Prostate gland (tissue), 2 donors: ENCODE measurements at regions not wholly inside any gene's neighbourhood (a gene's known extent, or its start where the extent isn't known, plus 50 kb on each side); places are given as distances from the start of the nearest gene placed in this dataset.

Experiments
- DNase-seq: peaks from one replicate; pipeline ENCODE4 v3.0.0-alpha.2; 2019; ENCODE audit warnings: low spot score
- H3K27ac ChIP-seq, 2 donors: fragments of 200-600 bp; sonication (generic); 2 replicates each; pipeline ENCODE4 v1.5.1; 2017 to 2019
- H3K27me3 ChIP-seq: fragments of 200-600 bp; sonication (generic); replicated peaks from 2 replicates; pipeline ENCODE4 v1.5.1; 2019; ENCODE audit not compliant: insufficient read depth
- H3K36me3 ChIP-seq, 2 donors: fragments of 200-600 bp; sonication (generic); 1 replicate in 1 of 2; 2 replicates in 1 of 2; pipeline versions ENCODE4 v1.5.1 to v1.8.1; 2017 to 2019
- H3K4me1 ChIP-seq: fragments of 200-600 bp; sonication (generic); replicated peaks from 2 replicates; pipeline ENCODE4 v1.5.1; 2019
- H3K4me3 ChIP-seq, 2 donors: fragments of 200-600 bp; sonication (generic); 2 replicates each; pipeline ENCODE4 v1.5.1; 2017 to 2019
- H3K9me3 ChIP-seq: fragments of 200-600 bp; sonication (generic); 2 replicates; pipeline ENCODE4 v1.5.1; 2017
- CTCF ChIP-seq, 4 experiments: fragments of 200-600 bp in 2 of 4; fragments of 450-650 bp in 2 of 4; sonication (generic) in 2 of 4; IDR thresholded peaks; 1 replicate in 3 of 4; 2 replicates in 1 of 4; pipeline ENCODE4 v1.5.1; 2016 to 2019; ENCODE audit warnings: antibody characterized with exemption in 4 of 4, mild to moderate bottlenecking in 2 of 4, moderate library complexity in 2 of 4
- POLR2A ChIP-seq: fragments of 450-650 bp; IDR thresholded peaks from one replicate; pipeline ENCODE4 v1.6.1; 2016; ENCODE audit warnings: antibody characterized with exemption, mild to moderate bottlenecking
- POLR2AphosphoS5 ChIP-seq: sonication (generic); formaldehyde crosslinking; IDR thresholded peaks from one replicate; pipeline ENCODE4 v1.6.1; 2017; ENCODE audit warnings: antibody characterized with exemption
- WGBS: methylation state at CpG from one replicate; pipeline ENCODE4 v1.1.5; 2018; 5-methylcytosine and 5-hydroxymethylcytosine counted together
- intact Hi-C: fragments of 100-400 bp; cut with DNase I; formaldehyde crosslinking; loops from one replicate; pipeline ENCODE4 v1.14.2; 2022

DNA sequence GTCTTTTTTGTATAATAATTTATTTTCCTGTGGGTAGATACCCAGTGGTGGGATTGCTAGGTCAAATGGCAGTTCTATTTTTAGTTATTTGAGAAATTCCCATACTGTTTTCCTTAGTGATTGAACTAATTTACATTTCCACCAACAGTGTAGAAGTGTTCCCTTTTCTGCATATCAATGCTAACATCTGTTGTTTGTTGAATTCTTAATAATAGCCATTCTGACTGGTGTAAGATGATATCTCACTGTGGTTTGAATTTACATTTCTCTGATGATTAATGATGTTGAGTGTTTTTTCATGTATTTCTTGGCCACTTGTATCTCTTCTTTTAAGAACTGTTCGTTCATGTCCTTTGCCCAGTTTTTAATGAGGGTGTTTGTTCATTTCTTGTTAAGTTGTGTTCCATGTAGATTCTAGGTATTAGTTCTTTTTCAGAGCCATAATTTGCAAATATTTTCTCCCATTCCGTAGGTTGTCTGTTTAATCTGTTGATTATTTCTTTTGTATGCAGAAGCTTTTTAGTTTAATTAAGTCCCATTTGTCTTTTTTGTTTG is 713.3 kb upstream of the EPHA6 start:
- intact Hi-C loops, result no loop called here
- DNase-seq, result no peak

GRCh38 chr3:96106701-96107100 is 707.7 kb upstream of the EPHA6 start:
- TF ChIP-seq CTCF (IDR thresholded peaks at IDR 0.05) (no peak), POLR2A (no peak), POLR2AphosphoS5 (no peak)
- H3K9me3 ChIP-seq, result no peaks in the 10 kb centered on the region
- no peaks in the 10 kb centered on the region for H3K4me1 ChIP-seq
- no peak for DNase-seq
- H3K27me3 ChIP-seq, result no peaks in the 10 kb centered on the region
- no peaks in the 10 kb centered on the region for H3K36me3 ChIP-seq
- intact Hi-C loops, result no loop called here
- no peak overlapping the region for H3K27ac ChIP-seq
- H3K4me3 ChIP-seq, result no peak overlapping the region
- WGBS, result 67% methylated on average over 2 of the region's 2 CpGs

More for the DNA sequence above, 713.3 kb upstream of the EPHA6 start:
- H3K36me3 ChIP-seq, result no peaks in the 10 kb centered on the region
- WGBS, result 12% methylated on average over 2 of the region's 2 CpGs
- H3K27me3 ChIP-seq, result no peaks in the 10 kb centered on the region
- no peaks in the 10 kb centered on the region for H3K9me3 ChIP-seq
- TF ChIP-seq POLR2AphosphoS5 (no peak), POLR2A (no peak), CTCF (IDR thresholded peaks at IDR 0.05) (no peak)
- no peak overlapping the region for H3K4me3 ChIP-seq
- H3K4me1 ChIP-seq, result no peaks in the 10 kb centered on the region
- H3K27ac ChIP-seq, result no peak overlapping the region
